Suprapubic skin (tissue), 4 donors: ENCODE measurements at regions not wholly inside any gene's neighbourhood (a gene's known extent, or its start where the extent isn't known, plus 50 kb on each side); places are given as distances from the start of the nearest gene placed in this dataset.

ENCODE experiments used
- DNase-seq, 2 donors: peaks; one replicate each; pipeline ENCODE4 v3.0.0-alpha.2; 2019; ENCODE audit warnings: low spot score in 2 of 2
- H3K27ac ChIP-seq: fragments of 200-600 bp; sonication (generic); one replicate; pipeline ENCODE4 v1.5.1; 2019
- H3K27me3 ChIP-seq: fragments of 200-600 bp; sonication (generic); one replicate; pipeline ENCODE4 v1.5.1; 2019
- H3K36me3 ChIP-seq: fragments of 200-600 bp; sonication (generic); one replicate; pipeline ENCODE4 v1.5.1; 2019
- H3K4me1 ChIP-seq: fragments of 200-600 bp; sonication (generic); one replicate; pipeline ENCODE4 v1.5.1; 2019
- H3K4me3 ChIP-seq: fragments of 200-600 bp; sonication (generic); one replicate; pipeline ENCODE4 v1.5.1; 2019; ENCODE audit warnings: mild to moderate bottlenecking
- H3K9me3 ChIP-seq: fragments of 200-600 bp; sonication (generic); one replicate; pipeline ENCODE4 v1.5.1; 2019
- EP300 ChIP-seq: sonication (generic); formaldehyde crosslinking; IDR thresholded peaks from one replicate; pipeline ENCODE4 v1.6.1; 2017; ENCODE audit warnings: antibody characterized with exemption
- POLR2A ChIP-seq, 2 donors: fragments of 450-650 bp; IDR thresholded peaks; one replicate each; pipeline ENCODE4 v1.6.1; 2017; ENCODE audit warnings: antibody characterized with exemption in 2 of 2, mild to moderate bottlenecking in 2 of 2, moderate library complexity in 2 of 2
- POLR2AphosphoS5 ChIP-seq, 3 donors: sonication (generic); formaldehyde crosslinking; IDR thresholded peaks; one replicate each; pipeline ENCODE4 v1.6.1; 2017; ENCODE audit warnings: antibody characterized with exemption in 3 of 3
- WGBS: methylation state at CpG from one replicate; pipeline ENCODE4 v1.1.5; 2018; 5-methylcytosine and 5-hydroxymethylcytosine counted together
- TF ChIP-seq, protein P1 (sequence below), 2 donors: fragments of 200-600 bp in 1 of 2; fragments of 450-650 bp in 1 of 2; sonication (generic) in 1 of 2; IDR thresholded peaks; one replicate each; pipeline ENCODE4 v1.5.1; 2016 to 2019; ENCODE audit warnings: antibody characterized with exemption in 2 of 2, mild to moderate bottlenecking in 1 of 2, moderate library complexity in 1 of 2

DNA sequence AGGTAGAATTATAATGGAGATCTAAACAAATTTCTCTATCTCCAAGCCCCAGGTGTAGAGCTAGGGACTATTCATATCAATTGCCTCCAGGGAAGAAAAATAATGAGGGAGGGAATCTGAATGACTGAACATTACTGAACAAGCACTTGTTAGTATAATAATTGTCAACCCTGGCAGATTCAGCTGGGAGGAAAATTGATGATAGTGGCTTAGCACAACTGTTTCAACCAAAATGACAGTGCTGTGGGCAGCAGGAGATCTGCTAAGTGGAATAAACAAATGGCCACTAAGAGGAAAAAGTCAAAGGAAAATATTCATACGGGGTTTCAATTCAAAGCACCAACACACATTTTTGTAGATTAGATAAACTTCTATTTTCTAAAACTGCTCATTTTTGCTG, 294.9 kb upstream of the ZNF385D start:
- WGBS = 72% methylated on average over 1 of the region's 1 CpG
- Histone ChIP-seq H3K4me3 (no peak overlapping the region), H3K36me3 (no peaks in the 10 kb centered on the region), H3K27ac (no peak overlapping the region), H3K4me1 (no peaks in the 10 kb centered on the region), H3K27me3 (no peaks in the 10 kb centered on the region), H3K9me3 (no peaks in the 10 kb centered on the region)
- no peak for TF ChIP-seq POLR2A (IDR thresholded peaks at IDR 0.05)
- TF ChIP-seq, protein P1, sequence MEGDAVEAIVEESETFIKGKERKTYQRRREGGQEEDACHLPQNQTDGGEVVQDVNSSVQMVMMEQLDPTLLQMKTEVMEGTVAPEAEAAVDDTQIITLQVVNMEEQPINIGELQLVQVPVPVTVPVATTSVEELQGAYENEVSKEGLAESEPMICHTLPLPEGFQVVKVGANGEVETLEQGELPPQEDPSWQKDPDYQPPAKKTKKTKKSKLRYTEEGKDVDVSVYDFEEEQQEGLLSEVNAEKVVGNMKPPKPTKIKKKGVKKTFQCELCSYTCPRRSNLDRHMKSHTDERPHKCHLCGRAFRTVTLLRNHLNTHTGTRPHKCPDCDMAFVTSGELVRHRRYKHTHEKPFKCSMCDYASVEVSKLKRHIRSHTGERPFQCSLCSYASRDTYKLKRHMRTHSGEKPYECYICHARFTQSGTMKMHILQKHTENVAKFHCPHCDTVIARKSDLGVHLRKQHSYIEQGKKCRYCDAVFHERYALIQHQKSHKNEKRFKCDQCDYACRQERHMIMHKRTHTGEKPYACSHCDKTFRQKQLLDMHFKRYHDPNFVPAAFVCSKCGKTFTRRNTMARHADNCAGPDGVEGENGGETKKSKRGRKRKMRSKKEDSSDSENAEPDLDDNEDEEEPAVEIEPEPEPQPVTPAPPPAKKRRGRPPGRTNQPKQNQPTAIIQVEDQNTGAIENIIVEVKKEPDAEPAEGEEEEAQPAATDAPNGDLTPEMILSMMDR (IDR thresholded peaks at IDR 0.05) = no peak
- no peak for TF ChIP-seq POLR2AphosphoS5 (IDR thresholded peaks at IDR 0.05)
- TF ChIP-seq EP300 = no peak
- no peak for DNase-seq

DNA sequence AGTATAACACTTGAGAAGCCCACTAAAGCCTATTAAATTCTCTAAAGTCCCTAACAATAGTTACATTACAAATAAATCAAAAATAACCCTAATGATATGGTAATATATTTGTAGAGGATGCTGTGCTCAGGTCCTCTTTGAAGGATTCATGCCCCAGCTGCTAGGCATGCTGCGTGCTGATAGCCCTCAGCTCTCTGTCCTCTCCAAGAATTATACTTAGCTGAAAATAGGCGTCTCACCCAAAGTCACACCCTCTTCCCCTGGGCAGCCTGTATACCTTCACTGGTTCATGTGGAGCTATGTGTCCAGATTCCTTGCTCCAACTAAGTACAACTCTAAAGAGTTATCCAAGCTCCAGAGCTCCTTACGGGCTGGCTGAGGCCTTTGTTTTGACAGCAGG, 312.5 kb upstream of the ZNF385D start:
- no peaks in the 10 kb centered on the region for H3K27me3 ChIP-seq
- no peaks in the 10 kb centered on the region for H3K36me3 ChIP-seq
- H3K9me3 ChIP-seq = no peaks in the 10 kb centered on the region
- WGBS = 95% methylated on average over 3 of the region's 3 CpGs
- H3K4me1 ChIP-seq = no peaks in the 10 kb centered on the region
- TF ChIP-seq POLR2A (IDR thresholded peaks at IDR 0.05) (no peak), POLR2AphosphoS5 (IDR thresholded peaks at IDR 0.05) (no peak), EP300 (no peak)
- TF ChIP-seq, protein P1 (IDR thresholded peaks at IDR 0.05) = no peak
- no peak overlapping the region for H3K27ac ChIP-seq
- H3K4me3 ChIP-seq = no peak overlapping the region
- no peak for DNase-seq

DNA sequence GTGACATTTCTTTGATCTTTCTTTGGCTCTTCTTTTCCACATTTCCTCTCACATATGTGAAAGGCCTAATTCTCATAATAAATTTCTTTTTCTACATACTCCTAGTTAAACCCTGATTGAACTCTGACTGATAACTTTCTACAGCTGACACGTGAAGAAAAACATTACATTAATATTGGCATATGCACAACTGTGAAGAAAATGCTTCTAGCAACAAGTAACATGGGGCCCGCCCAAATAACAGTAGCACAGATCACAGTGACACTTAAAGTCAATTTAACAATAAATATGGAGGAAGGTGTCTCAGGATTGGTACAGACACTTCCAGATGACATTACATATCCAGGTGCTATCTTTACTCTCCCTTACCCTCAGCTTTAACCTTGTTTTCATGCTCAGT, 317.6 kb upstream of the ZNF385D start:
- H3K9me3 ChIP-seq = no peaks in the 10 kb centered on the region
- no peak for DNase-seq
- H3K4me3 ChIP-seq = no peak overlapping the region
- H3K27me3 ChIP-seq = no peaks in the 10 kb centered on the region
- H3K4me1 ChIP-seq = no peaks in the 10 kb centered on the region
- no peaks in the 10 kb centered on the region for H3K36me3 ChIP-seq
- 73% methylated on average over 2 of the region's 2 CpGs for WGBS
- no peak for TF ChIP-seq POLR2A (IDR thresholded peaks at IDR 0.05)
- TF ChIP-seq EP300 = no peak
- TF ChIP-seq POLR2AphosphoS5 (IDR thresholded peaks at IDR 0.05) = no peak
- TF ChIP-seq, protein P1 (IDR thresholded peaks at IDR 0.05) = no peak
- H3K27ac ChIP-seq = no peak overlapping the region

DNA sequence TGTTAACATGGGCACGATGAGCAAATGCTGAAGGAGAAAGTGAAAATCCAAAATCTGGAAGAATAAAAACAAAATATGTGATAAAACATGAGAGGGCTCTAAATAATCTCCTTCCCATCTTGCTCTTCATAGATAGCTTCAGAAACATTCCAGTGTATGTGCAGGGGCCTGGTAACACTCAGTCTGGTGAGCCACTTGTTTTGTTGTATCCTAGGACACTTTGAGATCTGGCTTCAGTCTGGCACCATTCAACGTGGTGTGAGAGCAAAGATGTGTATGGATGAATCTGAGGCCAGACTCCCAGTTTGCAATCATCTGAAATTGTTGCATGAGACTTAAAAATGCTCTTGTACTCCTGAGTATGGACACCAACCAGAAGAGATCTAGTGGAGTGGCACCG, 337.2 kb upstream of the ZNF385D start:
- Histone ChIP-seq H3K9me3 (no peaks in the 10 kb centered on the region), H3K4me1 (no peaks in the 10 kb centered on the region), H3K27ac (no peak overlapping the region), H3K36me3 (no peaks in the 10 kb centered on the region), H3K4me3 (no peak overlapping the region), H3K27me3 (no peaks in the 10 kb centered on the region)
- no peak for DNase-seq
- TF ChIP-seq EP300 = no peak
- no peak for TF ChIP-seq POLR2A (IDR thresholded peaks at IDR 0.05)
- TF ChIP-seq, protein P1 (IDR thresholded peaks at IDR 0.05) = no peak
- no peak for TF ChIP-seq POLR2AphosphoS5 (IDR thresholded peaks at IDR 0.05)
- 62% methylated on average over 3 of the region's 3 CpGs for WGBS

DNA sequence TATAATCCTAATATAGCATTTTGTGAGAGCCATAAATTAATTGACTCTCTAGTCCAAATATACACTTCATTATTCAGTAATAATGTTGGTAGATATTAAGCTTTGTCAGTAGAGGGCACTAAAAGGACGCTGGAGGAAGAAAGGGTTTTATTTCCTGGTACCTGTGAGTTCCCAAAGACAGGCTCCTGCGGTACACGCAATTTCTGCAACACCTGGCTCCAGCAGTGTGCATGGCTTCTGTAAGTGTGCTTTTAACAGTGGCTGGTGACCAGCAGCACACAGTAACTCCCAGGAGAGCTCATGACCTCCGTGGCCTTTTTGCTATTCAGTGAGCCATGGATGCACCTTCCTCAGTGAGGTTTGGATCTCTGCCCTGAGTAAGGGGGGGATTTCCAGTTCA, 338.3 kb upstream of the ZNF385D start:
- H3K4me3 ChIP-seq = no peak overlapping the region
- H3K4me1 ChIP-seq = no peaks in the 10 kb centered on the region
- no peaks in the 10 kb centered on the region for H3K27me3 ChIP-seq
- no peaks in the 10 kb centered on the region for H3K36me3 ChIP-seq
- H3K9me3 ChIP-seq = no peaks in the 10 kb centered on the region
- 19% methylated on average over 4 of the region's 4 CpGs for WGBS
- TF ChIP-seq, protein P1 (IDR thresholded peaks at IDR 0.05) = no peak
- no peak for TF ChIP-seq POLR2AphosphoS5 (IDR thresholded peaks at IDR 0.05)
- TF ChIP-seq POLR2A (IDR thresholded peaks at IDR 0.05) = no peak
- TF ChIP-seq EP300 = no peak
- DNase-seq = no peak
- no peak overlapping the region for H3K27ac ChIP-seq
